ENCODE measurements at regions not wholly inside any gene's neighbourhood (a gene's known extent, or its start where the extent isn't known, plus 50 kb on each side); places are given as distances from the start of the nearest gene placed in this dataset.

GRCh38 chr20:6715401-6715941, 52.0 kb upstream of the BMP2 start:
- TF ChIP-seq ZFX (IDR thresholded peaks at IDR 0.05) (no peak), RAD21 (IDR thresholded peaks at IDR 0.05; ENCODE audit: low read depth) (no peak), POLR2AphosphoS5 (IDR thresholded peaks at IDR 0.05; ENCODE audit: low read depth, low read length) (no peak), POLR2A (IDR thresholded peaks at IDR 0.05; ENCODE audit: borderline replicate concordance, extremely low read depth, insufficient read depth, insufficient read length) (no peak)
- TF ChIP-seq, protein P1, sequence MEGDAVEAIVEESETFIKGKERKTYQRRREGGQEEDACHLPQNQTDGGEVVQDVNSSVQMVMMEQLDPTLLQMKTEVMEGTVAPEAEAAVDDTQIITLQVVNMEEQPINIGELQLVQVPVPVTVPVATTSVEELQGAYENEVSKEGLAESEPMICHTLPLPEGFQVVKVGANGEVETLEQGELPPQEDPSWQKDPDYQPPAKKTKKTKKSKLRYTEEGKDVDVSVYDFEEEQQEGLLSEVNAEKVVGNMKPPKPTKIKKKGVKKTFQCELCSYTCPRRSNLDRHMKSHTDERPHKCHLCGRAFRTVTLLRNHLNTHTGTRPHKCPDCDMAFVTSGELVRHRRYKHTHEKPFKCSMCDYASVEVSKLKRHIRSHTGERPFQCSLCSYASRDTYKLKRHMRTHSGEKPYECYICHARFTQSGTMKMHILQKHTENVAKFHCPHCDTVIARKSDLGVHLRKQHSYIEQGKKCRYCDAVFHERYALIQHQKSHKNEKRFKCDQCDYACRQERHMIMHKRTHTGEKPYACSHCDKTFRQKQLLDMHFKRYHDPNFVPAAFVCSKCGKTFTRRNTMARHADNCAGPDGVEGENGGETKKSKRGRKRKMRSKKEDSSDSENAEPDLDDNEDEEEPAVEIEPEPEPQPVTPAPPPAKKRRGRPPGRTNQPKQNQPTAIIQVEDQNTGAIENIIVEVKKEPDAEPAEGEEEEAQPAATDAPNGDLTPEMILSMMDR (IDR thresholded peaks at IDR 0.05 in 2 of 3, conservative IDR thresholded peaks at IDR 0.05 in 1 of 3; ENCODE audit: borderline replicate concordance in 1 of 3, insufficient read depth in 1 of 3, low read depth in 2 of 3, low read length in 2 of 3): no peak

All from HCT116 (cell line).